AG08396 (cell line): ENCODE measurements at regions not wholly inside any gene's neighbourhood (a gene's known extent, or its start where the extent isn't known, plus 50 kb on each side); places are given as distances from the start of the nearest gene placed in this dataset.

Source experiments
- DNase-seq: peaks from one replicate; pipeline ENCODE4 v3.0.0; 2012; ENCODE audit warnings: low spot score, mixed read lengths

DNA sequence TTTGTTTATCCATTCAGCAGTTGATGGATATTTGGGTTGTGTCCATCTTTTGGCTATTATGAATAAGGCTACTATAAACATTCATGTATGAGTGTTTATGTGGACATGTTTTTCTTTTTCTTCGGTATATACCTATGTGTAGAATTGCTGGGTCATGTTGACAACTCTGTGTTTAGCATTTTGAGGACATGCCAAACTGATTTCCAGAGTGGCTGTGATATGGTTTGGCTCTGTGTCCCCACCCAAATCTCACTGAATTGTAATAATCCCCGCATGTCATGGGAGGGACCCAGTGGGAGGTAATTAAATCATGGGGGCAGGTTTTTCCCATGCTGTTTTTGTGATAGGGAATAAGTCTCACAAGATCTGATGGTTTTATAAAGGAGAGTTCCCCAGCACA, 439.7 kb downstream of the UTRN start:
- DNase-seq, result no peak

DNA sequence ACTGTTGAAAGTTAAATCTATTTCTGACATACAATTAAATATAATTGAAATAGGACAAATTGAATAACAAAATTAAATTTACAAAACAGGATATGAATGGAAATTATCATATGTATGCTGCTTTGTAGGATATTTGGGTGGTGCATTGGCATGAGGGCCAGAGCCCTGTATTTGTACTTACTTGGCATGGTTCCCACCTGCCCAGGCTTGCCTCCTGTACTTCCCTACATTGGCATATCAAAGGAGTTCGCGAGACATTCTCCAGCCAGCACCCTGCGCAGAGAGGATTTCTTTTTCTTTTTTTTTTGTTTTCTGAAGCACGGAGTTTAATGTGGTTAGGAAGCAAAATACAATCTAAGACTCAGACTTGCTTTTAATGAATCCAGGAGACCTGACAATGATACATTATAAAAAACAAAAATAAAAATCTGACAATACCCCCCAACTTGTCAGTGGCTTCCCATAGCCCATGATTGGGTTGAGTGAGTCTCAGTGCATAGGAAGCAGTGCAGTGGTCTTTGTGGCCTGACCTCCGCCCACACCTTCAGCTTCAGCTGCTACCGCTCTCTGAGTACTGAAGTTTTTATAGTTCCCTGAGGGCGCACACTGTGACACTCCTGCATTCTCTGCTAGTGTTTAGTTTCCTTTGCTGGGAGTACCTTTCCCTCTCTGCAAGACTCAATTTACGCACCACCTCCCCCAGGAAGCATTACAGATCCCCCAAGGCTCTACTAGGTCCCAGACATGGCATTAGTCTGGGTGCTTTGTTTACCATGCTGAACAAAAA, 440.8 kb downstream of the UTRN start:
- no peak for DNase-seq

DNA sequence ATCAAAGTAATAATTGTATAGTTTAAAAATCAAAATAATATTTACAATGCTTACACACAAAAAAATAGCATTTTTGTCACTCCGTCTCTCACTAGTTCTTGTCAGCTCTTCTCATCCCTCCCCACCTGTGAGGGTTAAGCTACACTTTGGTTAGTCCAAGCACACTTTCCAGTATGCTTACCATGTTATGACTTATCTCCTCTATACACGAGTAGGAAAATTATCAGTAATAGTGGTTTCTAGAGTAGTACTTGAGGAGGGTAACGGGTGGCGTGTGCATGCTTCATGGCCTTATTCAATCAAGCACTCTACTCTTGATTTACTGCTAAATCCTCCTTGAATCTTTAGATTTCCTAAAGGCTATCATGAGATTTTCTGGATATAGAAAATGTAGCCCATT, 443.7 kb downstream of the UTRN start:
- no peak for DNase-seq

DNA sequence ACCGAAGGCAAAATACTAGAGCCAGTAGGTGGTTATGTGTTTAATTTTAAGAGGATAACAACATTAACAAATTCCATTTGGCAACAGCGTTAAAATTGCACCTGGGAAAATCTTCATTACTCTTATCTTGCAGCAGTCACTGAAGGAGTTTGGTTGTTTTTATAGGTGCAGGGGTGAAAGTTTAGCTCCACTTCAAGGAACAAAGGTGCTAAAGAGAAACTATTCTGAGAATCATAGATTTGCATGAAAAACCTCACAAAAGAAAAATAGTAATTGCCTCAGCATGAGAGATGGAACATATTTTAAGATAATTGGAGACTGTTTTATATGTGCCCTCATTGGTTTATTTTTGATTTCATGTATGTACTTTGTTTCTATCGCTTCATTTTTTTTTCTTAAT, 444.4 kb downstream of the UTRN start:
- DNase-seq, result no peak

DNA sequence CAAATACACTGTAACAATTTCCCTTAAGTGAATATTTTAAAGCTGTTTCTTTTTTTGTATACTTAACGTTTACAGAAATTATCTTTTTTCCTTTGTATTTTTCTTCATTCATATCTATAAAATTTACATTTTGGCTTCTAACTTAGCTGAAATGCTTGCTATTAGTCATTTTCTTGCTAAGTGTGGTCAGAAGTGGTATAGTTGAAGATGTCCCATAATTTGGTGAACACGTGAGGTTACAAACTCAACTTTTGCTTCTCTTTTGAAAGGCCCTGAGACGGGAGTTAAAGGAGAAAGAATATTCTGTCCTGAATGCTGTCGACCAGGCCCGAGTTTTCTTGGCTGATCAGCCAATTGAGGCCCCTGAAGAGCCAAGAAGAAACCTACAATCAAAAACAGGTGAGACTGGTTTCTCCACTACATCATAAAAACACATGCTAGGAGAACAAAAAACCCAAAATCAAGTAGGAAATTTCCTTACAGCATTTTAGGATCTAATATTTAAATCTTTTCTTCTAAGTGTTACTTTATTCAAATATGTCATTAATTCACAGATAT, 445.0 kb downstream of the UTRN start:
- DNase-seq, result no peak

DNA sequence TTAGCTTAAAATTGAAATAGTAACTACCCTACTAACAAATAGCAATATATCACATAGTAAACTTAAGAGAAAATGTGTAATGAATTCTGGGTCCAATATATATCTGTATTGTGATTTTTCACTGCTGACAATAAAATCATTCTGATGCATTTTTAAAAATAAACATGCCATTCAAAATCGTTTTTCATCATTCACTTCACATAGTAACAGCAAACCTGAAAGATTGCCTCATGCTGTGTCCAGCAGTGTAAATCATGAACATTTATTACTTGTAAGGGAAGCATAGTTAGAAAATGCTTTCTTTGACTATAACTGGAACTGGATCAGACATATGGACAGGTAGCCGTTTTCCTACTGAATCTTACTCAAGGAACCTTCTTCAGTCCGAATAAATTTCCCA, 446.1 kb downstream of the UTRN start:
- no peak for DNase-seq

DNA sequence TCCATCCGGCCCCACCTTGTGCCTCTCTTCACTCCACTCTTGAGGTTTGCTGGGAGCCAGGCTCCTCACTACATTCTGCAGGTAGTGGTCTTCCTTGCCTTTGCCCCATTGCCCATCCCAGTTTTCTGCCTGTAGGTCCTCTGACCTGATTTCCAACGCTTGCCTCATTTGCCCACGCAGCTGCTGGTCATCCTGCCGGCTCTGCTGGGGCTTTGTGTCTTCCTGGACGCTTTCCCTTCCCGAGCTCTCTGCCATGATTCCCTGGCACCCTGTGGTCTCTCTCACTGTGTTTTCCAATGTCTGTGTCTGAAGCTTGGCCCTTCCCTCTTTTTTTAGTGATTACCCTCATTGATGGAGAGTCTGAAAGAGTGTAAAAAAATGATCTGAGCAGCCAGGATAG, 451.6 kb downstream of the UTRN start:
- DNase-seq, result no peak

DNA sequence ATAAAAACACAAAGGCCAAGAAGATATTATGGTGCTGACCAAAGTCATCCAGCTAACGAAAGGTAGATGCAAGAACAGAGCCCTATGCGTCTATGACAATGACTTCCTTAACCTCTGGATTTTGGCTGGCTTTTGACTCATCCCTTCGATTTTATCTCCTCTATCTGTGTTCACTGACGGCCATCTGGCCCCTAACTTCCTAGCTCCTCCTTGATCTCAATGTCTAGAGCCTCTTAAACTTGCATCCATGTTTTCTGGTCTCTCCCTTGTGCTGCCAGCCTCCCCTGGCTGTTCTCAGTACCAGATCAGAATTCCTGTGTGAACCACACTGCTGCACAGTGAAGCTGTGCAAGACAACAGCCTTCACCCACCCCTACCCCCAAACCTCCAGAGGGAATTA, 452.9 kb downstream of the UTRN start:
- DNase-seq, result no peak

DNA sequence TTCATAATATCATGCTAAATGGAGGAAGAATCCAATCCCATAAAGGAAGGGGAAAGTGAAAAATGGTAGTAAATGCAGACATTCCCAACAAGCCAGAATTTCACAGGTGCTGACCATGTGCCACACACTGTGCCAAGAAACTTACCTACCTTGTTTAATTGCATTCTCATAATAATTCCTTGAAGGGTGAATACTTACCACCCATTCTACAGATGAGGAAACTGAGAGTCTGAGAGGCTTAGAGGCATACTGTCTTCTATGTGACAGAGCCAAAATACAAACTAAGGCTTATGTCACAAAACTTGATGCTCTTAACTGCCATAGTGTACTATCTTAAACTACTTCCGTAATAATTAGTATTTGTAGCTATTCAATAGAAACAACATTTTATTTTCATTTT, 454.7 kb downstream of the UTRN start:
- no peak for DNase-seq

DNA sequence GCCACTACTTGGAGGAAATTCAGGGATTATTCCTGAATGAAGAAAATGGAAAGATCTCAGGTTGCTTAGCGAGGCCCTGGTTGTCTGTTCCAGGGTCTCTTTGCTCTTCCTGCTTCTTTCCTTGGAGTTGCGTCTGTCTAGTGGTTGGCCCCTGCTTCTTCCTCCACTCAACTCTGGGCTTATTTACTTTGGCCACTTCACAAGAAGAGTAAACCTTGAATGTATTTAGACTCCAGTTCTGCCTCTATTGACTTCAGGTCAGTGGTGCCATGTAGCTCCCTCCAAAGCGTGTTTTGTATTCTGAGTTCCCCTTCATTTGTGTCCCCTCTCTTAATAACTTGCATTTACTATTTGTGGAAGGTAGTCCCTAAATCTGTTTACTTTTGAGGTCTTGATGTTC, 456.5 kb downstream of the UTRN start:
- no peak for DNase-seq

DNA sequence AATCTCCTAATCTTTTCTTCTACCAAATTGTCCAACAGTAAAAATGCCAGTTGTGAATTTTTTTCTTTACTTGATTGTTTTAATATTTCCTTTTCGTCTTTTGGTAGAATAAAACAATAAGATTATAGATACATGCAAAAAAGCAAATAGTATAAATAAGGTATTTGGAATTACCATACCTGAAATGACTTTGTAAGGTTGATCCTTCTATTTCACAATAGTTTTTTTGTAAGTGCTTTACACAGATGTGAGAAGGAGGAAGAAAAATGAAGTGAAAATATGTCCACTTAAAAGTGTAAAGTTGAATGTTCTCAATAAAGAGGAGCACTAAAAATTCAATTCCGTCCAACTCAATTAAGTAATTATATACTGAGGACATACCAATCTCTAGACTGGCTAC, 457.6 kb downstream of the UTRN start:
- DNase-seq, result no peak

DNA sequence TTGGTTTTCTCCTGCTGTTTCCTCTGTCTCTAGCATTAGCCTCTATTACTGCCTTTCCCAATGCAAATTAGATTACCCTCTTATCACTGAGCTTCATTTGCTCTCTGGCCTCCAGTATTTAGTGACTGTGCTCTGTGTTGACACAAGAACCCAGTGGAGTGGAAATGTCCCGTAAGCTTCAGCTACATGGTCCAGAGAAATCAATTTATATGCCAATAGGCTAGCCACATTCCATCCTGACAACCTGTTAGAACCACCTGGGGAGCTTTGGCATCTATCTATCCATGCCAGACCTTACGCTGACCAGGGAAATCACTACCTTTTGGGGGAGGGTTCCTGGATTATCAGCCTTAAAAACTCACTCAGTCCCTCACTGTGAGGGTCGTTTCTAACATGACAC, 459.6 kb downstream of the UTRN start:
- no peak for DNase-seq

DNA sequence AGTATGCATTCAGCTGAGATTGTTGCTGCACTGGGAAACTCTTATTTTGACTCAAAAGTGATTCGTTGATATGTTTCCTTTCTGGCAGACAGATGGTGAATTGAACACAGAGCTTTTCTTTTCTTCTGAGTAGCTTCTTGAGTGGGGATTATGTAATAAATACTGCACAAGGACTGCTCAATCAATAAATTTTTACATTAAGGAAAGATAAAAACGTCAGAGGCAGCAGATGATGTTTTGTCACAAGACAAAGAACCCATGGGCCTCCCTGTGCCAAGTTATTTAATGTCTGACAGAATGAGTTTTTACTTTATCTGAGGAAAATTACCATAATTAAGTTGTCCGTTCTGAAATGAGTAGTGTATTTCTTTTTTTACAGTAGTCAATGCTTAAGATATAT, 460.3 kb downstream of the UTRN start:
- no peak for DNase-seq

DNA sequence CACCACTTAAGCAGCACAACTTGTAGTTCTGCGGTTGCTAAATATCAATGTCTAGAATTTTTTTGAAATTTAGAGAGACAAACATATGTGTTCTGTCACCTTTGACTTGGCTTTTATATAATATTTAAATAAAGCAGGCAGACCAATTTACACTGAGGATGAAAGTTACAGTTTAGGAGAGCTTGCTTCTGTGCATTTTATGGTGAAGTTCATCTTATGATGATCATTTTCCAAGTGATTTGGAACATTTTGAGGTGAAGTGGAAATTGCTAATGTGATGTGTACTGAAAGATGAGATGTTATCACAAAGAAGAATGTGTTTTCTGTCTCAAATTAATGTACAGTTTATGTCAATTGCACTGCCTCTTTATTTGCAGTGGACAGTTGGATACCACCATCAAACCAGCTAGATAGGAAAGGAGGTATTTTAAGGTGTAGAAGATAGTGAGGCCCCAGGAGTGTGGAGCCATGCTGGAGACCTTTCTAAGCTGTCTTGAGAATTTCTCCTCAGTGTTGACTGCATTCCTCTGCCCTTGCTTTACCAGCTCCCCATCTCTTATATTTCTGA, 461.9 kb downstream of the UTRN start:
- no peak for DNase-seq

DNA sequence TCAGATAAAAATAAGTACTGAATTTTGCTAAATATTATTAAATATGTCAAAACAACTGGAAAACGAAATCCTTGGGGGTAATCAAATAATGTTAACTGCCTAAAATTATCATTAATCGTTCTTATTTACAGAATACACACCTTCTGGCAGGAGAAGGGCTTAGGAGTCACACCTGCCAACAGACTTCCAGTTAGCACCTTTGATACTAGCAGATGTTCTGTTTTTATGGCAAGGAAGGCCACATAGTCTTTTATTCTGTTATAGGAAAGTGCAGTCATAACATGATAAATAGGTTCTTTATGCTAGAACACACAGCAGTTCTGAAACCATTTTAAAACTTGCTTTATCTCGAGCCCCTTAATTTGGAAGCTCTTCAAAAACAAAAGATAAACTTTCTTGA, 464.1 kb downstream of the UTRN start:
- no peak for DNase-seq

DNA sequence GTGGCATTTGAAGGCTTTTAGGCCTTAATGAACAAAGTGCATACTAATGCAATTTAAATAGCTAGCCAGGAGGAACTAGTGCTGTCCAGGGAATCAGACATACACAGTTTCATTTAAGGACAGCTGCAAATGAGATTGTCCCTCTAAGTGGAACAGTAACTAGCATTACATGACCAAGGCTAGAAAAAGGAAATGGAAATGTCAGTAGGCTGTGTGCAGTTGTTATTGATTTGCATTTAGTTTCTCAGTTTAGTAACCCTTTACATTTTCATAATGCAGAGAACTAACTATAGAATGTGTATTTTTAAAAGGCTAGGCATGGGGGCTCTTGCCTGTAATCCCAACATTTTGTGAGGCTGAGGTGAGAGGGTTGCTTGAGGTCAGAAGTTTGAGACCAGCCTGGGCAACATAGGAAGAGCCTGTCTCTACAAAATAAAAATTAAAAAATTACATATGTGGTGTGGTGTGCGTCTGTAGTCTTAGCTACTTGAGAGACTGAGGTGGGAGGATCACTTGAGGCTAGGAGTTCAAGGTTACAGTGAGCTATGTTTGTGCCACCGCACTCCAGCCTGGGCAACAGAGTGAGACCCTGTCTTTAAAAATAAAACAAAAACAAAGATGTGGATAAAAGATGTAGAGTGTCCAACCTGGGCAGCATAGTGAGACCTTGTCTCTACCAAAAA, 468.0 kb downstream of the UTRN start:
- DNase-seq, result no peak

DNA sequence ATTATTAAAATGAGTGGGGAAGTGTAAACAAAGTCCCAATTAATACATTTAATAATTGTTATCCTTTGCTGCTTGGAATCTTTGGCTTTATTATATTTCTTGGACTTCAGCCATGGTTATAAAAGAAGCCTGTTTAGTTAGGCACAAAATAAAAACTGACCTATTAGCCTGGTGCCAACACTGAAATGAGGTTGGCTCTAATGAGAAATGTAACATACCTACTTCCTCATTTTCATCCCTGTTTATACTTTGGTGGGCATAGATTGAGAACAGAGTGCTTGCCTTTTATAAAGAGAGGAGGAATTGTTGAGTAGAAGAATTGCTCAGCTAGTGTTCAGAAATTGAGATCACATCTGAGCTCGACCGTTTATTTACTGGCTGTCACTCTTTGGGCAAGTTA, 471.3 kb downstream of the UTRN start:
- DNase-seq, result no peak

DNA sequence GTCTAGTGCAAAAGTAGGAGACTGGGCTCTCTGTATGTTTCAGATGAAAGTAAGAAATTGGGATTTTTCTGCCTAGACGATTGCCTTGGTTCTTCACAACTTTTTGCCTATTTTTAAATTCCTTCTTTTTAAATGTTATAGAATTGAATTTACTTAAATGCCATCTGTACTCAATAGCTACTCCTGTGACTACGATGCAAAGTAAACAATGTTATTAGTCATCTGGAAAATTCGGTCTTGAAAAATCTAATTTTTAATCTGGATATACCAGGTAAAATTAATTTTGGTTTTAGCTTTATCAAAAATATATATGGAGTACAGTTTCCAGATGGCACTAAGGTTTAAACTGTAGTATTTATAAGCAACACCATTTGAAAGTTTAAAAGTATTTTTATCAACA, 472.2 kb downstream of the UTRN start:
- DNase-seq, result no peak

DNA sequence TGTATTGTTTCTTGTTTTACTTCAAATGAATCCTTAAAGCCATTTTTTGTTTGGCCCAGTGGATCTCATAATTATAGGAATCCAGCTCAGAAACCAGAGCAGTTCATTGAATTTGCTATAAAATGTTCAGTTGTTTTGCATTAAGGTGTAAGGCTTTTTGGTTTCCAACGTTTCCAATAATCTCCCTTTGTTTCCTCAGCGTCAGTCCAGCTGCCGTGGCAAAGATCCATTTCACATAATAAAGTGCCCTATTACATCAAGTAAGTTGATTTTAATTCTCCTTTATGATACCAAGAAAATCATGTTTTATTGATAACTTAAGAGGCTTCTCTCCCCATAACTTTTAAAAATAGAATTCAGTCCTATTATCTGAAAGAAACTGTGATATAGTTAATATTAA, 472.6 kb downstream of the UTRN start:
- DNase-seq, result no peak

DNA sequence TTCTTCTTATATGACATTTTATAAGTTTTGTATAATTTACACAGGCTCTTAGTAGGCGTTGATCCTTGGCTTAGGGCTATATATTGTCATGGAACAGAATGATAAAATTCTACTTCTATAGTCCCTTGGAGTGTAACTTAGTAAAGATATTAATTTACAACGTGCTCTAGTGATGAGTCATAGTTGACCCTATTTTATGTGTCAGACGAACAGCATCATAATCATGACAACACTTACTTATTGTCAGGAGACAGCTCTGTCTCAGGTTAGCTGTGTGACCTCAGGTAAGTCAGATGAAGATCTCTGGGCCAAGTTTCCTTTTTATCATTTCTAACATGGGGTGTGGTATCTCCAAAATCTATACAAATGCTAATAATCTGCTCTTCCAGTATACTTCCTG, 473.5 kb downstream of the UTRN start:
- DNase-seq, result no peak

DNA sequence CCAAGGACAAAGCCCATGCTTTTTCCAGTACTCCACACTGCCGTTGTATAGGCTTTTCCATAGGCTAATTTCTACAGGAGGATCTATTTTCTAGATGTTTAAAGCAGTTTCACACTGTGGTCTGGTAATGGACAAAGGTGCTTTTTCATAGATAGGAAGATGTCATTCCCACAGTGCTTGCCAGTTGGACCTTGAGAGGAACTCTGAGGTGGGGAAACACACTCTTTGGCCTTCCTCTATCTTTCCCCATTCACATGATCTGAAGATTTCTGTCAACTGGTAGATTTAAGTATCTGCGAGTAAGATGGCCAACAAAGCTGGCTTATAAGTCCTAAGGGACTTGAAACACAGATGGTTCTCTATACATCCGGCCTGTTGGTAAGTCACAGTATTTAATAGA, 477.3 kb downstream of the UTRN start:
- no peak for DNase-seq

DNA sequence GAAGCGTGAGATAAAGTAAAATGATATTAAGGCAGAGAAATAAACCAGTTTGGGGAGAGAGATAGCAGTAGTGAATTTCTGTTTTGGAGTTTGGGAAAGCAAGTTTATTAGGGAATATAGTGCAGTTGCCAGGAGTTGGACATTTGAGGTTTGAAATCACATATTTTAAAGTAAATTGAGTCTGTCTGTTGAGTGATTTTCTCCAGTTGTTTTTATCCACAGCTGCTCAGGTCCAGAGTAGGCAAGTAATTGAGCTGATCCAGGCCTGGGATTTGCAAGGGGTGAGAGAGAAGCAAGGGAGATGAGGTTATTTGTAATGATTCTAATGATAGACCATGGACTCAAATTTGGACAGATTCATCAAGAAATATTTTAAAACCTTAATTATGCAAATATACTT, 481.9 kb downstream of the UTRN start:
- no peak for DNase-seq

DNA sequence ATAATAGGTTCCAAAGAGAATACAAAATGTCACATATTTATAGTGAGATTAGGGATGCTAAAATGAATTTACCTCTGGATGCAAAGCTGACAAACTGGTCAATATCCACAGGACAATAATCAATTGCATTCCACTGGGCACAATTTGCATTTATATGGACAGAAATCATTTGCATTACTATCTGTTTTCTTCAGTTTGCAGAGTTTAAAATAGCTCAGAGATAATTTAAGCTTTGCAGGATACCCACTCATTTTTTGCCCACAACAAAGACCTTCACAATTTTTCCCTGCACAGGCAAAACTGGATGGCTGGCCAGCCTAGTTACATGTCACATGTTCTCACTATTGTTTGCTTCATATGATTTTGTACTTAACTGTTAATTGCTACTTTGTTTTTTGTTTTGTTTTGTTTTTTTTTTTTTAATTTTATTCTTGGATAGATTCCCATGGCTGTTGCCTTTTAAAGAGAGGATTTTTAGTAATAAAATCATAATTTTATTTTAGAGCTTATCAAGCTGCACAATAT, 483.5 kb downstream of the UTRN start:
- no peak for DNase-seq
